Natural killer cell (primary cell): ENCODE measurements at regions not wholly inside any gene's neighbourhood (a gene's known extent, or its start where the extent isn't known, plus 50 kb on each side); places are given as distances from the start of the nearest gene placed in this dataset.

Experiments used
- ATAC-seq, 3 donors: fragments of 150-1000 bp in 2 of 3; fragments of 200-7000 bp in 1 of 3; cut with Tn5 transposase; 1 replicate in 1 of 3; 2 replicates in 2 of 3; pipeline ENCODE4 v1.10.0; 2021; ENCODE audit warnings: mild to moderate bottlenecking in 2 of 3, moderate library complexity in 2 of 3
- DNase-seq, 2 donors: peaks; one replicate each; pipeline versions ENCODE4 v3.0.0 to v3.0.0-alpha.2; 2013 to 2021; ENCODE audit warnings: mixed read lengths in 1 of 2
- H3K27ac ChIP-seq: one replicate; pipeline ENCODE4 v1.5.1; 2013; ENCODE audit warnings: mild to moderate bottlenecking, low read length
- H3K27me3 ChIP-seq: one replicate; pipeline ENCODE4 v1.6.1; 2013; ENCODE audit warnings: low read length; ENCODE audit not compliant: control insufficient read depth, insufficient read depth
- H3K36me3 ChIP-seq: one replicate; pipeline ENCODE4 v1.6.1; 2013; ENCODE audit warnings: low read length; ENCODE audit not compliant: control insufficient read depth, insufficient read depth
- H3K4me1 ChIP-seq: one replicate; pipeline ENCODE4 v1.6.1; 2013; ENCODE audit warnings: low read length; ENCODE audit not compliant: control insufficient read depth, insufficient read depth
- H3K4me3 ChIP-seq: one replicate; pipeline ENCODE4 v1.5.1; 2013; ENCODE audit warnings: low read length
- H3K9me3 ChIP-seq: one replicate; pipeline ENCODE4 v1.6.1; 2013; ENCODE audit warnings: low read length; ENCODE audit not compliant: control insufficient read depth, insufficient read depth
- H3K27ac Mint-ChIP-seq, 2 donors: one replicate each; pipeline ENCODE4 v1.8.0; 2022; ENCODE audit warnings: mild to moderate bottlenecking in 2 of 2, mixed read lengths in 2 of 2, moderate library complexity in 1 of 2
- H3K27me3 Mint-ChIP-seq, 2 donors: one replicate each; pipeline ENCODE4 v1.8.0; 2022; ENCODE audit warnings: low read depth in 2 of 2, mixed read lengths in 2 of 2
- H3K36me3 Mint-ChIP-seq: one replicate; pipeline ENCODE4 v1.8.0; 2022; ENCODE audit warnings: mixed read lengths
- H3K4me1 Mint-ChIP-seq, 2 donors: one replicate each; pipeline ENCODE4 v1.8.0; 2022; ENCODE audit warnings: mixed read lengths in 2 of 2
- H3K4me3 Mint-ChIP-seq: one replicate; pipeline ENCODE4 v1.8.0; 2022; ENCODE audit warnings: mild to moderate bottlenecking, moderate library complexity, mixed read lengths
- H3K9me3 Mint-ChIP-seq, 2 donors: one replicate each; pipeline ENCODE4 v1.8.0; 2022; ENCODE audit warnings: mixed read lengths in 2 of 2
- CTCF ChIP-seq: fragments of 200-600 bp; IDR thresholded peaks from one replicate; pipeline ENCODE4 v1.8.0; 2022; ENCODE audit warnings: antibody characterized with exemption
- WGBS: methylation state at CpG from one replicate; pipeline ENCODE4 v1.1.7; 2013; ENCODE audit warnings: missing lambda C conversion rate; ENCODE audit not compliant: insufficient coverage; 5-methylcytosine and 5-hydroxymethylcytosine counted together
- intact Hi-C: fragments of 100-400 bp; cut with micrococcal nuclease; formaldehyde crosslinking; loops from one replicate; pipeline ENCODE4 v1.14.2; 2022

DNA sequence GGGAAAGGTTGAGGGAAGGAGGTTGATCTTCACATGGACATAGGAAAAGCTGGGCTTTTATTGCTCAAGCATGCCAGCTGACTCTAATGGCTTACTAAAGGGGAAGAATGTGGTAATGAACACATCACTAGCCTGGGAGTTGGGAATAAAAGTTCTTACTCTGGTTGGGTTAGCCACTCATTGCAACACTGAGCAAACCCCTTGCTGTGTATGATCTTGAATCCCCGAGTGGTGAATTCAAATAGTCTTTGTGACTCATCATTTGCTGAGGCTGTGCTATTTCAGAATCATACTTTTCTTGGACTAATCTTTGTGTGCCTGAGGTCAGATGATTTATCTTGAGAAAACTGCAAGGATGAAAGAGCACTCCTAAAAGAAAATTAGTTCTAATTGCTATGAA, 304.1 kb upstream of the ANO5 start:
- H3K27ac Mint-ChIP-seq: no peak overlapping the region
- no peak for TF ChIP-seq CTCF
- H3K4me3 ChIP-seq: no peak overlapping the region
- no peaks in the 10 kb centered on the region for H3K27me3 Mint-ChIP-seq
- H3K9me3 ChIP-seq: no peaks in the 10 kb centered on the region
- ATAC-seq (no peak), DNase-seq (no peak)
- H3K4me1 ChIP-seq: no peaks in the 10 kb centered on the region
- no peaks in the 10 kb centered on the region for H3K36me3 ChIP-seq
- peaks cover 25 to 27% of the 10 kb centered on the region in 2 donors for H3K9me3 Mint-ChIP-seq
- WGBS: 77% methylated on average over 1 of the region's 1 CpG
- H3K27ac ChIP-seq: no peak overlapping the region
- H3K27me3 ChIP-seq: no peaks in the 10 kb centered on the region
- no peak overlapping the region for H3K4me3 Mint-ChIP-seq
- H3K36me3 Mint-ChIP-seq: no peaks in the 10 kb centered on the region
- H3K4me1 Mint-ChIP-seq: no peaks in the 10 kb centered on the region
- intact Hi-C loops: no loop called here

- no peak overlapping the region for H3K27ac Mint-ChIP-seq
- no peak overlapping the region for H3K4me3 ChIP-seq
- ATAC-seq (no peak), DNase-seq (no peak)
- no peaks in the 10 kb centered on the region for H3K36me3 ChIP-seq
- H3K4me1 ChIP-seq: no peaks in the 10 kb centered on the region
- H3K4me1 Mint-ChIP-seq: no peaks in the 10 kb centered on the region
- intact Hi-C loops: no loop called here
- TF ChIP-seq CTCF: no peak
- no peaks in the 10 kb centered on the region for H3K36me3 Mint-ChIP-seq
- no peaks in the 10 kb centered on the region for H3K27me3 ChIP-seq
- peaks cover 19 to 20% of the 10 kb centered on the region in 2 donors for H3K9me3 Mint-ChIP-seq
- H3K27ac ChIP-seq: no peak overlapping the region
- H3K4me3 Mint-ChIP-seq: no peak overlapping the region
- no peaks in the 10 kb centered on the region for H3K9me3 ChIP-seq
- H3K27me3 Mint-ChIP-seq: no peaks in the 10 kb centered on the region
- WGBS: 91% methylated on average over 5 of the region's 6 CpGs
These were observed 299.9 kb upstream of the ANO5 start for GRCh38 chr11:21892736-21893564.

DNA sequence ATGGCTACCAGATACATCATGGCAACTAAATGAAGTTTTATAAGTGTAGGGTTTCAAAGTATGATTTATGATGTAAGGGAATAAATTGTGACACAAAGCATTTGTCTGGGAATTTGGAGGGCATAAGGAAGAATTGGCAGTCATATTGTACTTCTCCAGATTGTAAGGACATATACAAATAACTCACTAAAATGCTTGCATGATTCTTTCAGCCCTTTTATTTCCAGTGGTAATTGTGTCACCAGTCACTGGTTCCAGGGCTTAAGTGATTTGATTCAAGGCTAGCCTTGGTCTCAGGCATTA, 299.4 kb upstream of the ANO5 start:
- Histone ChIP-seq H3K27ac (no peak overlapping the region), H3K36me3 (no peaks in the 10 kb centered on the region), H3K9me3 (no peaks in the 10 kb centered on the region), H3K27me3 (no peaks in the 10 kb centered on the region), H3K4me1 (no peaks in the 10 kb centered on the region), H3K4me3 (no peak overlapping the region)
- Mint-ChIP-seq H3K27me3 (no peaks in the 10 kb centered on the region), H3K4me1 (no peaks in the 10 kb centered on the region), H3K27ac (no peak overlapping the region), H3K36me3 (no peaks in the 10 kb centered on the region), H3K4me3 (no peak overlapping the region), H3K9me3 (peaks cover 16 to 18% of the 10 kb centered on the region in 2 donors)
- intact Hi-C loops: no loop called here
- no peak for TF ChIP-seq CTCF
- ATAC-seq: no peak
- no peak for DNase-seq

- H3K9me3 ChIP-seq: no peaks in the 10 kb centered on the region
- Mint-ChIP-seq H3K27me3 (no peaks in the 10 kb centered on the region), H3K36me3 (no peaks in the 10 kb centered on the region), H3K4me1 (no peaks in the 10 kb centered on the region), H3K27ac (no peak overlapping the region), H3K4me3 (no peak overlapping the region), H3K9me3 (peaks cover 16 to 18% of the 10 kb centered on the region in 2 donors)
- H3K27me3 ChIP-seq: no peaks in the 10 kb centered on the region
- WGBS: 88% methylated on average over 2 of the region's 4 CpGs
- intact Hi-C loops: no loop called here
- DNase-seq (no peak), ATAC-seq (no peak)
- no peak overlapping the region for H3K27ac ChIP-seq
- no peaks in the 10 kb centered on the region for H3K36me3 ChIP-seq
- H3K4me1 ChIP-seq: no peaks in the 10 kb centered on the region
- no peak for TF ChIP-seq CTCF
- no peak overlapping the region for H3K4me3 ChIP-seq
These were observed 298.4 kb upstream of the ANO5 start for GRCh38 chr11:21894492-21894891.
